Loucy (cell line): ENCODE measurements at regions not wholly inside any gene's neighbourhood (a gene's known extent, or its start where the extent isn't known, plus 50 kb on each side); places are given as distances from the start of the nearest gene placed in this dataset.

Source experiments
- H2AFZ ChIP-seq: fragments of 200-600 bp; sonication (generic); 2 replicates; pipeline ENCODE4 v1.6.0; 2016; ENCODE audit warnings: antibody characterized with exemption, mild to moderate bottlenecking, low read length, moderate library complexity
- H3F3A ChIP-seq: fragments of 200-600 bp; 2 replicates; pipeline ENCODE4 v1.6.0; 2016; ENCODE audit warnings: antibody characterized with exemption, low read depth, mild to moderate bottlenecking
- H3K27me3 ChIP-seq: fragments of 200-600 bp; sonication (generic); 2 replicates; pipeline ENCODE4 v1.6.1; 2014; ENCODE audit warnings: low read length, mild to moderate bottlenecking; ENCODE audit not compliant: insufficient read depth, poor library complexity, severe bottlenecking
- H3K36me3 ChIP-seq: fragments of 200-600 bp; sonication (generic); 2 replicates; pipeline ENCODE4 v1.6.1; 2016; ENCODE audit warnings: low read length; ENCODE audit not compliant: insufficient read depth
- H3K4me1 ChIP-seq: fragments of 200-600 bp; sonication (generic); 2 replicates; pipeline ENCODE4 v1.5.1; 2014; ENCODE audit warnings: low read length, mild to moderate bottlenecking; ENCODE audit not compliant: insufficient read depth, poor library complexity, severe bottlenecking
- H3K4me2 ChIP-seq: fragments of 200-600 bp; sonication (generic); 2 replicates; pipeline ENCODE4 v1.6.0; 2014; ENCODE audit warnings: antibody characterized with exemption, low read length, low read depth, mild to moderate bottlenecking; ENCODE audit not compliant: poor library complexity, severe bottlenecking
- H3K4me3 ChIP-seq: fragments of 200-600 bp; sonication (generic); 2 replicates; pipeline ENCODE4 v1.5.1; 2014; ENCODE audit warnings: low read length, mild to moderate bottlenecking, mixed read lengths; ENCODE audit not compliant: poor library complexity, severe bottlenecking
- H3K79me2 ChIP-seq: fragments of 200-600 bp; sonication (generic); 2 replicates; pipeline ENCODE4 v1.6.1; 2014; ENCODE audit warnings: low read length; ENCODE audit not compliant: insufficient read depth
- H3K9ac ChIP-seq: fragments of 200-600 bp; sonication (generic); 2 replicates; pipeline ENCODE4 v1.6.0; 2014; ENCODE audit warnings: mild to moderate bottlenecking, low read depth, low read length, moderate library complexity; ENCODE audit not compliant: poor library complexity, severe bottlenecking
- H3K9me2 ChIP-seq: fragments of 200-600 bp; sonication (generic); replicated peaks from 2 replicates; pipeline ENCODE4 v1.6.1; 2016; ENCODE audit warnings: low read depth, low read length, mixed read lengths
- H3K9me3 ChIP-seq: fragments of 200-600 bp; sonication (generic); 2 replicates; pipeline ENCODE4 v1.6.1; 2014; ENCODE audit warnings: mild to moderate bottlenecking, antibody characterized with exemption, low read length, low read depth; ENCODE audit not compliant: insufficient read depth
- H4K20me1 ChIP-seq: fragments of 200-600 bp; sonication (generic); 2 replicates; pipeline ENCODE4 v1.6.0; 2014; ENCODE audit warnings: antibody characterized with exemption, low read length, mild to moderate bottlenecking; ENCODE audit not compliant: insufficient read depth, poor library complexity, severe bottlenecking
- EZH2phosphoT487 ChIP-seq: fragments of 200-600 bp; IDR thresholded peaks from 2 replicates; pipeline ENCODE4 v1.6.1; 2018; ENCODE audit warnings: antibody characterized with exemption, mild to moderate bottlenecking, moderate library complexity, borderline replicate concordance
- TF ChIP-seq, protein P1 (sequence below): fragments of 200-600 bp; sonication (generic); conservative IDR thresholded peaks from 2 replicates; pipeline ENCODE4 v1.5.1; 2014; ENCODE audit warnings: mild to moderate bottlenecking, antibody characterized with exemption, low read length

DNA sequence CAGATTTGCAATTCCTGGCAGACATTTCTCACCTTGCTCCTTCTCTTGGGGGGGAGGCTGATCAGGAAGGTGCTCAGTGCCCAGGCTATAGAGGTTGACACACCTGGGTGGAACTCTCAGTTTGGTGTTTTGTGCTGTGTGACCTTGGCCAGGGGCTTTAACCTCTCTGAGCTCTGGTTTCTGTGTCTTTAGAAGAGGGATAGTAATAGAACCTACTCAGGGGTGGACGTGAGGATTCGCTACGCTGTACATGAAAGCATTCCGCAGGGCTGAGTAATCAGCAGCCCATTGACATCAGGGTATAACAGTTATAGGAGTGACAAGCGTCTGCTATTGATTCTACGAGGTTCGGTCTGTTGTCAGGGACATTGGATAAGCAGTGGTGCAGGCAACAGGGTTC is 98.1 kb downstream of the PHETA1 start:
- no peaks in the 10 kb centered on the region for H3K79me2 ChIP-seq
- H3K9me2 ChIP-seq: no peaks in the 10 kb centered on the region
- H3K4me3 ChIP-seq: no peak overlapping the region
- H3K4me2 ChIP-seq: no peak overlapping the region
- H3K9me3 ChIP-seq: no peaks in the 10 kb centered on the region
- H2AFZ ChIP-seq: no peak overlapping the region
- H3K4me1 ChIP-seq: no peaks in the 10 kb centered on the region
- no peak overlapping the region for H3K9ac ChIP-seq
- H3K36me3 ChIP-seq: no peaks in the 10 kb centered on the region
- no peak for TF ChIP-seq EZH2phosphoT487
- TF ChIP-seq, protein P1, sequence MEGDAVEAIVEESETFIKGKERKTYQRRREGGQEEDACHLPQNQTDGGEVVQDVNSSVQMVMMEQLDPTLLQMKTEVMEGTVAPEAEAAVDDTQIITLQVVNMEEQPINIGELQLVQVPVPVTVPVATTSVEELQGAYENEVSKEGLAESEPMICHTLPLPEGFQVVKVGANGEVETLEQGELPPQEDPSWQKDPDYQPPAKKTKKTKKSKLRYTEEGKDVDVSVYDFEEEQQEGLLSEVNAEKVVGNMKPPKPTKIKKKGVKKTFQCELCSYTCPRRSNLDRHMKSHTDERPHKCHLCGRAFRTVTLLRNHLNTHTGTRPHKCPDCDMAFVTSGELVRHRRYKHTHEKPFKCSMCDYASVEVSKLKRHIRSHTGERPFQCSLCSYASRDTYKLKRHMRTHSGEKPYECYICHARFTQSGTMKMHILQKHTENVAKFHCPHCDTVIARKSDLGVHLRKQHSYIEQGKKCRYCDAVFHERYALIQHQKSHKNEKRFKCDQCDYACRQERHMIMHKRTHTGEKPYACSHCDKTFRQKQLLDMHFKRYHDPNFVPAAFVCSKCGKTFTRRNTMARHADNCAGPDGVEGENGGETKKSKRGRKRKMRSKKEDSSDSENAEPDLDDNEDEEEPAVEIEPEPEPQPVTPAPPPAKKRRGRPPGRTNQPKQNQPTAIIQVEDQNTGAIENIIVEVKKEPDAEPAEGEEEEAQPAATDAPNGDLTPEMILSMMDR: no peak
- no peaks in the 10 kb centered on the region for H3K27me3 ChIP-seq
- no peaks in the 10 kb centered on the region for H4K20me1 ChIP-seq
- H3F3A ChIP-seq: no peaks in the 10 kb centered on the region

DNA sequence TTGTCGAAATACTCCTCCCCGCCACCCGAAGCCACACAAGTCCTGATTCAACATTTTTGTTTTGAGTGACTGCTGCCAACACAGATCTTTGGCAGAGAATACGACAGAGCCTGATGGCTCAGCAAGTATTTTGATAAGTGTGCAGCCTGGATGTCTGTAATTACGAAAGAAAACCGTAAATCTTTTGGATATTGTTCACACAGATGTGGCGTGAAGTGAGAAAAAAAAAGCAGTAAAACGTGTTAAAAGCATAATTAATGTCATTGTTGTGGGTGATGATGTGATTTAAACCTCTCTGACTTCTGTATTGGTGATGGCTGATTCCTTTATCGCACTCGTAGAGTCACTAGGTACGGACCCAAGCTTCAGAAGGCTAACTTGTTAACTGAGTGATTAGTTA is 98.7 kb downstream of the PHETA1 start:
- no peaks in the 10 kb centered on the region for H3K36me3 ChIP-seq
- H3K79me2 ChIP-seq: no peaks in the 10 kb centered on the region
- H3K4me1 ChIP-seq: no peaks in the 10 kb centered on the region

DNA sequence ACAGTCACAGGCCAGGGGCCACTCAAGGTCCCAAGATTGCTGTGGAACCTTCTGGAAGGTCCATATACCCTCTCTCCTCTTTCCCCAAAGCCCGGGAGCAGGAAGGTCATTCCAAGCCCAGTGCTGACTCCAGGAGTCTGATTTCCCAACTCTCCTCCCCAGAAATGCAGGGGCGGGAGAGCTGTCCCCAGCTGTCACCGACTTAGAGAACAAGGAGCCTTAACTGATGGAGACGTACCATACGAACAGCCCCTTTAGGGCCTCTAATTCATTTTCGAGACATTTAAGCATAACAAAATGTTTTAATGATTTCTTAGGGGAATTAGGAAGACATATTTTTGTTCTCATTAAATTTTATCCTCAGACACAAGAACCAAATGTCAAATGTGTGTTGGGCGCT is 99.2 kb downstream of the PHETA1 start:
- TF ChIP-seq, protein P1: no peak
- no peak for TF ChIP-seq EZH2phosphoT487

More for the DNA sequence above, 98.7 kb downstream of the PHETA1 start:
- no peaks in the 10 kb centered on the region for H3K9me3 ChIP-seq
- no peak overlapping the region for H3K4me3 ChIP-seq
- H3K9me2 ChIP-seq: no peaks in the 10 kb centered on the region
- no peak overlapping the region for H3K9ac ChIP-seq
- no peak overlapping the region for H3K4me2 ChIP-seq
- no peaks in the 10 kb centered on the region for H4K20me1 ChIP-seq
- no peaks in the 10 kb centered on the region for H3K27me3 ChIP-seq
- H3F3A ChIP-seq: no peaks in the 10 kb centered on the region
- TF ChIP-seq EZH2phosphoT487: no peak
- TF ChIP-seq, protein P1: no peak
- no peak overlapping the region for H2AFZ ChIP-seq

More for the DNA sequence above, 99.2 kb downstream of the PHETA1 start:
- Histone ChIP-seq H3K9me2 (no peaks in the 10 kb centered on the region), H3K4me2 (no peak overlapping the region), H3K36me3 (no peaks in the 10 kb centered on the region), H3K4me1 (no peaks in the 10 kb centered on the region), H3K79me2 (no peaks in the 10 kb centered on the region), H3K9me3 (no peaks in the 10 kb centered on the region), H4K20me1 (no peaks in the 10 kb centered on the region), H3K9ac (no peak overlapping the region), H3K4me3 (no peak overlapping the region), H2AFZ (no peak overlapping the region), H3K27me3 (no peaks in the 10 kb centered on the region), H3F3A (no peaks in the 10 kb centered on the region)
